HG03025 (cell line): ENCODE measurements at regions not wholly inside any gene's neighbourhood (a gene's known extent, or its start where the extent isn't known, plus 50 kb on each side); places are given as distances from the start of the nearest gene placed in this dataset.

Source experiments
- ATAC-seq: cut with Tn5 transposase; IDR thresholded peaks from one replicate; pipeline ENCODE4 v1.9.1; 2021; ENCODE audit warnings: mild to moderate bottlenecking, moderate library complexity; ENCODE audit not compliant: unreplicated experiment, low FRiP score

GRCh38 chr4:62133101-62133897 lies 933.2 kb downstream of the ADGRL3 start:
- no peak for ATAC-seq

- no peak for ATAC-seq
Measured at GRCh38 chr4:62131049-62131448, 930.9 kb downstream of the ADGRL3 start.

GRCh38 chr4:62130637-62131036 lies 930.5 kb downstream of the ADGRL3 start:
- ATAC-seq = no peak

- no peak for ATAC-seq
Measured at GRCh38 chr4:62130230-62130629, 930.1 kb downstream of the ADGRL3 start.
